Choroid plexus epithelial cell (primary cell): ENCODE measurements at regions not wholly inside any gene's neighbourhood (a gene's known extent, or its start where the extent isn't known, plus 50 kb on each side); places are given as distances from the start of the nearest gene placed in this dataset.
A peak's percentile ranks its signal among the peaks of the same experiment; 100 is the strongest.

Source experiments
- DNase-seq: peaks from one replicate; pipeline ENCODE4 v3.0.0-alpha.2; 2010; ENCODE audit warnings: low read depth
- H3K4me3 ChIP-seq: 2 replicates; pipeline ENCODE4 v1.5.1; 2011; ENCODE audit warnings: low read depth, mild to moderate bottlenecking, control low read depth, low read length, moderate library complexity
- CTCF ChIP-seq: conservative IDR thresholded peaks from 2 replicates; pipeline ENCODE4 v1.5.1; 2011; ENCODE audit warnings: low read depth, mild to moderate bottlenecking, control low read depth, inconsistent platforms, low read length, moderate library complexity

GRCh38 chr10:117740691-117741222 is 198.2 kb downstream of the EMX2 start:
- TF ChIP-seq CTCF = no peak
- H3K4me3 ChIP-seq = no peak overlapping the region
- DNase-seq = no peak

- DNase-seq = no peak
- TF ChIP-seq CTCF = peak; percentile 17
- H3K4me3 ChIP-seq = no peak overlapping the region
Observed at GRCh38 chr10:117741524-117741923, 199.0 kb downstream of the EMX2 start.

GRCh38 chr10:117743509-117743908 is 201.0 kb downstream of the EMX2 start:
- DNase-seq = no peak
- TF ChIP-seq CTCF = no peak
- H3K4me3 ChIP-seq = no peak overlapping the region

GRCh38 chr10:117745301-117745700 is 202.8 kb downstream of the EMX2 start:
- TF ChIP-seq CTCF = no peak
- DNase-seq = no peak
- H3K4me3 ChIP-seq = no peak overlapping the region

- DNase-seq = no peak
- TF ChIP-seq CTCF = no peak
- no peak overlapping the region for H3K4me3 ChIP-seq
Observed at GRCh38 chr10:117746541-117747448, 204.2 kb downstream of the EMX2 start.

GRCh38 chr10:117747636-117748035 is 205.1 kb downstream of the EMX2 start:
- no peak for DNase-seq
- no peak overlapping the region for H3K4me3 ChIP-seq
- TF ChIP-seq CTCF = no peak

GRCh38 chr10:117748058-117748457 is 205.5 kb downstream of the EMX2 start:
- no peak for DNase-seq
- H3K4me3 ChIP-seq = no peak overlapping the region
- TF ChIP-seq CTCF = no peak
